ENCODE measurements at regions not wholly inside any gene's neighbourhood (a gene's known extent, or its start where the extent isn't known, plus 50 kb on each side); places are given as distances from the start of the nearest gene placed in this dataset.

DNA sequence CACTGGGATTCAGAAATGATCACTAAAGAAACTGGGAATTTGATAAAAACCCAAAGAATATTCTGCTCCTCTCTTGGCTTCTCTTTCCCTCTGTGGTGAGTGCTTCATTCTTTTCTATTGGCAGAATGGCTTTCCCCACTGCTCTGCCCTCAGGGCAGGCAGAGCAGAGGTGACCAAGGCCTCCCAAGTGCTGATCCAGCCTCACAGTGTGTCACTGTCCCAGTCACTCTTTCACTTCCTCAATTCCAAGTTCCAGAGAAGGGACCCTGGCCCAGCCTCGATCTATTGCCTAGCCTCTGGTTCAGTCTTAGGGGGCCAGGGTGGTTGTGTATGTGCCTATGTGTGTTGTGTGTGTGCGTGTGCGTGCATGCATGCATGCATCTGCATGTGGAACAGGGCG is 180.6 kb upstream of the TMTC4 start:
- no peak for DNase-seq (ENCODE audit: low read depth)

DNA sequence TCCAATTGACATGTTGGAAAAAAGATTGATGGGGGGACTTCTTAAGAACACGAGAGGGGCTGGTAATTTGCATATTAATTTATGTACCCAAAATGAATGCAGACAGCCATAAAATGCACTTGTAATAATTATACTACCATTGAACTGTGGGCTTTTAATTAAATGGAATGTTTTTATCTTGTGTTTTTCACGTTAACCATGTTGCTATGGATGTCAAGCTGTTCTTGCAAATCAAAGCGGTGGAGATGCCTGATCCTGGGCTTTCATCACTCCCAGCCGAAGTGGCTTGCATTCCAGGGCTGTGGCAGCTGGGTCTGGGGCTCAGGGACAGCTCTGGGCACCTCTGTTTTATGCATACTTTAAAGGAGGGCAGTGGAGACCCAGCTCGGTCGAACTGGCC is 179.4 kb upstream of the TMTC4 start:
- DNase-seq (ENCODE audit: low read depth), result no peak

DNA sequence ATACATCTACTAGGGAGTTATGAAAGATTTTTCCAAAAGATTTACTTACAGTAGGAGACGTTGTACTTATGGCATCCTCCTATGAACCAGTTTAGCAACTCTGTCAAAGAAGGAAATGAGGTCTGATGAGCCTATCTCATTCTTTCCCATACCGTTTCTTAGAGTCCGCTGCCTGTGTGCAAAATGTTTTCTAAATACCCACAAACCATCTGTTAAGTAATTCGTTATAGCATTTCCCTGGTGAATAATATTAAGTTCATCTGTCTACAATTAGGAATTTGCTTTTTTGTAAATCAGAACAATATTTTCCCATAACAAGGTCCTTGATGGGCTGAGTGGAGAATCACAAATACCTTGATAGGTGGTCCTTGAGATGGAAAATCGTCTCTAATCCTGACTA is 178.8 kb upstream of the TMTC4 start:
- DNase-seq (ENCODE audit: low read depth), result no peak

DNA sequence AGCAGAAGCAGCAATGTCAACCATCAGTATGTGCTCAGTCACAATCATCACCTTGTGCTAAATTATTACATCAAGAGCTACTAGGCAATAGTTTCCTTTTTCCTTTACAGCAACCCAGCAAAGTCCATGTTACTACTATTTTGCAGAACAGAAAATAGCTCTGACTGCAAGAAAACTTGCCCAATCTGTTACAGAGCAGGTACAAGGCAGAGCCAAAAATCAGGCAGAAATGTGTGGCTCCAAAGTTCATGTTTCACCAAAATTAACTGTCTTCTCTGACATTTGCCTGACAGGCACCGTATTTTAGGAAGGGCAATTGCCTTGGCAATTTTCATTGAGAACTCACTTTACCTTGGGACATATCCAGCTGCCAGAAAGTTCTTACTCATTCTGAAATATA is 177.6 kb upstream of the TMTC4 start:
- no peak for DNase-seq (ENCODE audit: low read depth)

DNA sequence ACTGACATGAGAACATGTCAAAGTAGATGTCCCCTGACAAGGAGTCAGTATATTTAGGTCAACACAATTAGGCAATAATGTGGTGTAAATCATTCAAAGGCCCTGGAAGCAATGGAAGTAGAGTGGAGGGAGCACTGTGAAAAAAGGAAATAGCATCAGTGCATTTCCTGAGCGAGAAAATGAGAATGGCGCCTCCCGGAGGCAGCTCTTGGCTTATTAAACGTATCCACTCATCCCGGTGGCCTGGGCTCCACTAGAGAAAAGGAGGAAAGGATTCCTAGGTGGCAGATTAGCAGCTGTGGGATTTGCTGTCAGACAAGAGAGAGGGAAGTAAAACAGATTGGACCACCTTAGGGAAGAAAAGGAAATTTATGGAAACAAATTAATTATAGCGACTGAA is 173.7 kb upstream of the TMTC4 start:
- no peak for DNase-seq (ENCODE audit: low read depth)

DNA sequence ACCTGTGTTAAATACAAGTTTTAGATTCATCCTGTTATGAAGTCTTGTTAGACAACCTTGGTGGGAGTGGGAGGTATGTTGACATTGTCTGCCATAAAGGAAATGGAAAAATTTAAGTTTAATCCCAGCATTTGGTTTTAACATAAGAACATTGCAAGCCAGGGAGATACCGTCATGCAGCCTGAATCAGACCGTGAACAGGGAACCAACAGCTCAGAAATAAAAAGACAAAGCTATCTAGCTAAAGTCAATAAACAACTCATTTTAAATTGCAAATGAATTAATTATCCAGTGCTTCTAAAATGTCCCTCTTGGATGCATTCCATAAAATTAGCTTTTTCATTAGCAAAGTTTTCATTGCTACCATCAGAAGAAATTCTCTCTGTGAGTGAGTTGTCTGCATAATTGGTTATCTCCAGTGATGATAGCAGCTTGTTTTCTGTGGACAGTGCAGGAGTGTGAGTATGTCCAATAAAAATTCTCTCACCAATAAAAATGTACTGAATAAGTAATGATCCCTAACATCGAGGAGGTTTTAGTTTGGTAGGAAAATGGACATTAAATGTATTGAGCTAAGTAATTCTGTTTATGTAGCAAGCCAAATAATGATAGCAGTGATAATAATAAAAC is 170.6 kb upstream of the TMTC4 start:
- DNase-seq (ENCODE audit: low read depth), result no peak

DNA sequence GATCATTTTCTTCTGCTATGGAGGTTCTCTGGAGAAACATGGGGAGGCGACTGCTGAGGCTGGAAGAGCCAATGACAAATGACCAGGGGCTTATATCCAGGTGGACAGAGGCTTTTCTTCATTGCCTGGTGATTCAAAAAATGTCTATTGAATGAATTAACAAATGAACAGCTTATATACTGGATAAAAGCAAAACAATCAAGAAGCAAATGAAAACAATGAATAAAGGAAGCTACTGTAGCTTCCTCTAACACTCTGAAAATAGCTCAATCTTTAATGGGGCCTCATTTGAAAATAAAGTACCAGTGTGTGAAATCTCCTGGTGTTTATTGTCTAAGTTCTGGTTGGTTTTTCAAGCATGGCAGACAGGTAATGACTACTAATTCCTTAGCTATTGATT is 167.5 kb upstream of the TMTC4 start:
- no peak for DNase-seq (ENCODE audit: low read depth)

DNA sequence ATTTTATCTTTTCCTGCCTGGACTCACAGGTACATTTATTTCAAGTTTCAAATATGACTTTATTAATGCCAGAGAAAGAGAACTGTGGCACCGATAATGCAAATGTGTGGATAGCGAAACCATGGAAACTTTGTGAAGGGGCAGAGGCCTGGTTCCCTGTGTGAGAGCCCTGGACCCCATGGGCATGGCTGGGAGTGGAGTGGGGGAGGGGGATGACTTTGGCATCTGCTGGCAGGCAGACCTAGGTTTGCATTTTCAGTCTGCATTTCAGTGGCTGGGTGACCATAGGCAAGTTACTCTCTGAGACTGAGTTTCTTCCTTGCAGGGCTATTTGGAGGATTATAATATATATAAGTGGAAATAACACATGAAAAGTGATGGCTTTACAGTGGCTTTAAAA is 163.8 kb upstream of the TMTC4 start:
- no peak for DNase-seq (ENCODE audit: low read depth)

DNA sequence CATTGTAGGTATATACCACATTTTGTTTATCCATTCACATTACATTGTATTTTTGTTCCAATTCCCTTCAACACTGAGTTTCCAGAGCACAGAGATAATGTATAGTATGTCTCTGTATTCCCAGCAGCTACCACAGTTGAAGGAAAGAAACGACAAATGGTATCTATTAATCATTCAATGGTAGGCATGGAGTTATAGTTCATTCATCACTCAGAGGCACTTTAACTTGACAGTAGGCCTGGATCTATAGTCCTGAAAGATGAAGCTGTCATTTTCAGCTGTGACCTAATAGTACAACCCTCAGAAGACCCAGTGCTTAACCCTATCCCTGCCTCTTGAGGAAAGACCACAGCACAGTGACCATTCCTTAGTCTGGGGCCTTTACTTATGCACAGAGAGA is 163.0 kb upstream of the TMTC4 start:
- no peak for DNase-seq (ENCODE audit: low read depth)

DNA sequence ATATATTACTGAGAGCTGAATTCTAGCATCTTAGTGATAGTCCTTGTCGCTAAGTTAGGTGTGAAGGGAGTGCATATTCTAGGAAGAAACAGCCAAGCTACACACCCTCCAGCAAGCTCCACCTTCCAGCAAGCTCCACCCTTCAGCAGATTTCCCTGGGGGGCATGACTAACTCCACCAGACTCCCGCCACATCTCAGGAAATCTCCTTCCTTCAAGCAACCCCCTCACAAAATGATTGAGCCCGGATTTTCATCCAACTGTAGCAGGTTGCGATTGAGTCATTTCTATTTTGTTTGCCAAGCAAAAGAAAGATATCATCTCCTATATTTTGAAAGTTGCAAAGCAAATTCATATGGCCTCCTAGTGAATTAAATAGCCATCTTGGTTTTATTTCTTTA is 162.1 kb upstream of the TMTC4 start:
- DNase-seq (ENCODE audit: low read depth), result no peak

DNA sequence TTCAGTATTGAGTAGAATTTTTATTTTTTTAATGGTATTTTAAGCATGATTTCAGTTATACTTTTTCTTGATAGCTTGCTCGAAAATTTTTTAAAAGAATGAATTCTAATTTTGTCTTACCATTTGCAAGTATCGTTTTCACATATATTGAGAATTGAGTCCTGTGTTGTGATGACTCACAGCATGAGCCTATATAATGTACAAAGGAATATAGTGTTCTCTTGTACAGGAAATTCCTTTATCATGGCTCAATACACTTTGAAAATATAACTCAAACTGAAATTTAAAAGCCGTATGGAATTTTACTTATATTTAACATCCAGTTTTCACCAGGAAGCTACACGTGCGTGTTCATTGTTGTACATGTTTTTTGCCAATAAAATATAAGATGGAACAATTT is 161.1 kb upstream of the TMTC4 start:
- no peak for DNase-seq (ENCODE audit: low read depth)

DNA sequence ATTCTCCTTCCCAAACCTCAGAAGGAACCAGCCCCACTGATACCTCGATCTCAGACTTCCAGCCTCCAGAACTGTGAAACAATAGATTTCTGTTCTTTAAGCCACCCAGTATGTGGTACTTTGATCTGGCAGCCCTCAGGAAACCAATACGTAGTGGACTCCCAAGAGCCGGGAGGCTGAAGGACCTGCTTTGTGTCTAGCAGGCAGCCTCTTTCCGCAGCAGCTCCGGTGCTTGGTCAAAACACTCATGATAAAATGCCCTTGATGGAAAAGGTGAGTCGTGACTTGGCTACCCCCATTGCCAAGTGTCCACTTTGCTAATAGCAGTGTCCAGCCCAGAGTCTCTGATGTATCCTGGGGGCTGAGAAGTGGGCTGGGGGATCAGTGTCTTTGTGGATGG is 158.8 kb upstream of the TMTC4 start:
- no peak for DNase-seq (ENCODE audit: low read depth)

DNA sequence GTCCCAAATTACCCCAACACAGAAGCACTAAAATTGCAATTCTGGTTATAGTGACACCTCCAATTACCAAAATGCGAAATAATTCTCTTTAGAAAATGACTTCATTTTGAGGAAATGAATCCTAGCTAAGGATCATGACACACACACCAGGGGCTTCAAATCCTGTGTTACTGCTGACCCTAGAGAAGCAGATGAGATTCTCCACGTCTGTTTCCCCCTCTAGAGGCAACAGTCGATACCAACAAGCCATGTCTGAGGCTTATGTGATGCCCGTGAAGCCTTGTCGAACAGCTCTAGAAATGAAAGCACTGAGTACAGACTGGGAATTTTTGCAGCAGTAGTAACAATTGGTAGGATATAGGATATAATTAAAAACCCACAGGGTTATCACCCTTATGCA is 153.6 kb upstream of the TMTC4 start:
- DNase-seq (ENCODE audit: low read depth), result no peak

DNA sequence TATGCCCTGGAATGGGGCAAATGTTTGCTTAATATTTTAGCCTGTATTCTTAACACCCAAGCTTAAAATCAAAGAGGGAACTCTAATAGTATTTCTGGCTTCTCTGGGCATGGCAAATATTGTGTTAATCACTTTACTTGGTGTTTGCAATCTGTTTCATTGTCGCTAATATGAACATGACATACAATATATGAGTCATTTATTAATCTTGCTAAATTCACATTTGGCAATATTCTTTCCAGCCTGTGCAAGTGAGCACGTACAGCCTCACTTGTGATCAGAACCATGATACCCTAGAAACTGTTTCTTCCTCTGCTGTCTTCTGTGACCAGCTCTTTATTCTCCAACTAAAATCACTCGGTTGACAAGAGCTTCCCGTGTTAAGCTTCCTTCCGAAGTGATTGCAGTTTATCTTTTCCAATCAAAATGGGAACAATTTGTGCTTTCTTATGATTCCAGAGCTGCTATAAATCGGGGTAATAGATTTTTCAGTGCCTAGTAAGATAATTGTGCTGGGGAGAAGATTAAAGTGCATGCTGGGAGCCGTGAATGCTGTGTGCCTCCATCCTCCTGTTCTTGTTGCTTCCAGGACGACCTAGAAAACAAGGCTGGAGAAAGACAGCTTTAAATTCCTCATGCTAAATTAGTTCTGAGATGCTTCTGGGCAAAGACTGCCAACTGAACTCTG is 153.0 kb upstream of the TMTC4 start:
- DNase-seq (ENCODE audit: low read depth), result no peak

DNA sequence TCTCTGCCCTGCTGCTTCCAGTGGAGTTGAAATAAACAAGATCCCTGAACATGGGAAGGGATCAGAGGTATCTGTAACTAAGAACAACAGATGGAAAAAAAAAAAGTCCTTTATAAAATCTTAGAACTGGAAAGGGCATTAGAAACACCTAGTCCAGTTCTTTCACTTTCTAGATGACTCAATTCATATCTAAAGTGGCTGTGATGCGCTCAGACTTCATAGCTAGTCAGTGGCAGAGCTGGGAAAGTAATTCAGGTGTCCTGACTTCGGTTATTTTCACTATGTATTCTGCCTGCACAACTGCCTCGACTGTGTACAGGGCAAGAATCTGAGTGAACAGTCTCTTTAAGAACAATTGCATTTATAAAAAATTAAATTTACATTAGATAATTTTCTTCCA is 151.8 kb upstream of the TMTC4 start:
- DNase-seq (ENCODE audit: low read depth), result no peak

DNA sequence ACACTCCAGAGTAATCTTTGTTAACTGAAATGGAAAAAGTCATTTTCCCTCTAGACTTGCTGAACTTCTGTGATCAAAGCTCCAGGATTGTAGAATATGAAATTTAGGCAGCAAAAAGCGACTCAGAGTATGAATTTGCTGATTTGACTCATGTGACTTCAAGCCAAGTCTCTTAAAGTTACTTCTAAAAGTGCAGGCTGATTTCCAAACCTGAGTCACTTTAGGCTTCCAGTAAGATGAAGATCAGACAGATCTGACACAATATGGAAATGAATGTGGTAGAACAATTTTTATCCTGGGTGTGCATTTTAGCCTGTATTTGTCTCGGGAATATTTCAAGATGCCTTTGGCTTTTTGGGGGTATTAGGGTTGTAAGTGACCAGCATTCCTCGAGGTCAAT is 151.0 kb upstream of the TMTC4 start:
- DNase-seq (ENCODE audit: low read depth), result peak; percentile 2

DNA sequence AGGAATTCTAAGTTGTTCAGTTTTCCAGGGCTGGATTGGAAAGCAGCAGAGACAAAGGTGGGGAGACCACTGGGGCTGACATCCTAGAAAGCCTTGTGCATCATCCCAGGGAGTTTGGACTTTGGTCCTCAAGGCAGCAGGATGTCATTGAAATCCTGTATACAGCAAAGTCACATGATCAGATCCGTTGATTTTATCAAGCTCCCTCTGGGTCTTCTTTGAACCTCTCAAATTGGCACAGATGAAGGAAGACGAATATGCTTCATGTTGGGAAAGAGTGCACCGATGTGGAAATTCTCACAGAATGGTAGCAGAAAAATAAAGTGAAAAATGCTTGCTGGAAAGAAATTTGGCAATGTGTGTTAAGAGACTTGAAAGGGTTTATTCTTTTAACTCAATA is 149.8 kb upstream of the TMTC4 start:
- DNase-seq (ENCODE audit: low read depth), result no peak

DNA sequence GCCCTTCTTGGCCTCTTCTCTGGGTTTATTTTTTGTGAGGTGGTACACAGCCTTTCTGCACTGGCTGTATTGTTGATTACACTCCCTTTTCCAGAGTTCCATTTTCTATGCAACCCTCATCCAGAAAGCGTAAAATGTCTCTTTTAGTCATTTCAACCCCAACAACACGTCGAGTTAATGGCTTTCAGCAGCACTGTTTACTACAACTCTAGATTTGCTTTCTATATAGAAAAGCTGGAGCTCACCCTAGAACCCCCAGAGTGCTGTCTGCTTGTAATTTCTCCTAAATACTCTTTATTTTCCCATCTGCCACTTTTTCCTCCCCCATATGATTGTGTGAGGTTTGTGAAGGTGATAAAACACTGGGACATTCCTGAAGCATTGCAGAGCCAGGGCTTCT is 148.9 kb upstream of the TMTC4 start:
- no peak for DNase-seq (ENCODE audit: low read depth)

DNA sequence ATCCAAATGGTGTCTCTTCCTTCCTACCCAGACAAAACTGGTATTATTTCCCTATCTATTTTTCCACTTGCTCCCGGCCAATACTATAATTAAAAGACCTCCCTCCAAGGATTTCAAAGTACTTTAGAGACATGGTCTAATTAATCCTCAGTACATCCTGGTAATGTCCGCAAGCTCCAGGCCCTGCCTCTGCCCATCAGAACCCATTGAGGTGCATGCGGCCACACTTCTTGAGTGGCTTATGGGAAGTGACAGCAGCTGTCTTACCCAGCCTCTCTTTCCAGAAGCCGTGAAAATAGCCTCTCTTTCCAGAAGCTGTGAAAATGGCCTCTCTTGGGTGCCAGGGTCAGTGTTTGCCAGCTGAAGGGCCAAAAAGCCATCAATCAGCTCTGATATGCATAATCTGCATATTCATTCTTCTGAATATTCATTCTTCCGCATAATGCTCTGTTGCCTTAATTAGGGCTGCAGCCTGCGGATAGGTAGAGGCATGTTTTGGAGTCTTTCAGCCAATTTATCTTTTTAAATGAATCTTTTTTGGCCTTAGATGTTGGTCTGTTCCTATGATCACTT is 148.4 kb upstream of the TMTC4 start:
- no peak for DNase-seq (ENCODE audit: low read depth)

DNA sequence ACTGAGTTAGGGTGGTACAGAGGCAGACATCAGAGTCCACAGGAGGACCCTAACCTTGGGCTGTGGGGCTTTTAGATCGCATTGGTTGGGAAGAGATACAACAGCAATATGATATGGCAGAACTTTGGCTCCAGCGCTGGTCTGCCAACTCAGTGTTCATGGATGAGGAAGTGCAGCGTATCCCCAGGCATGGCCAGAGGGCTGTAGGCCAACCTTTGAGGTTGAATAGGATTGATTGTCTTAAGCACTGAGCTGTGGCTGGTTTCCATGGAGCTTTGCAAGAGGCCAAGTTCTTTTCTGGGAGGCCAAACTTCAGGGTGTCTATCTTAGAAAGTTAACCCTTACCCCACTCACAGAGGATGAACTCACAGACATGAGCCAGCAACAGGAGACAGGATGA is 144.1 kb upstream of the TMTC4 start:
- no peak for DNase-seq (ENCODE audit: low read depth)

DNA sequence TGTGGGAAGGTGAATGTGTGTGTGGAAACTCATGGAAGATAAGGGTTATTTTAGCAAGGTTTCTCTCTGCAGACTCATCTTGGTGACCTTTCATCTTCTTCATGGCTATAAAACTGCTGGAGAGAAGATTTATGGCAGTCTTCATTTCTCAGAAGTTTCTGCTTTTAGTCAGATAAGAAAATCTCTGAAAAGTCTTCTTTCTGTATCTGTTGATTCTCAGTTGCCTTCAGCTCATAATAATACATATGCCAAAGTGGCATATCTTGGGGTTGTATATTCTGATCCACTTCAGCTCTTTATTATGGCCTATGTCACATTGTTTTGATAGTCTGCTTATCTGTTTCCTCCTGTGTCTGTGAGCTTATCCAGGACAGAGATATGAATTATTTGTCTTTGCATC is 143.3 kb upstream of the TMTC4 start:
- DNase-seq (ENCODE audit: low read depth), result no peak

DNA sequence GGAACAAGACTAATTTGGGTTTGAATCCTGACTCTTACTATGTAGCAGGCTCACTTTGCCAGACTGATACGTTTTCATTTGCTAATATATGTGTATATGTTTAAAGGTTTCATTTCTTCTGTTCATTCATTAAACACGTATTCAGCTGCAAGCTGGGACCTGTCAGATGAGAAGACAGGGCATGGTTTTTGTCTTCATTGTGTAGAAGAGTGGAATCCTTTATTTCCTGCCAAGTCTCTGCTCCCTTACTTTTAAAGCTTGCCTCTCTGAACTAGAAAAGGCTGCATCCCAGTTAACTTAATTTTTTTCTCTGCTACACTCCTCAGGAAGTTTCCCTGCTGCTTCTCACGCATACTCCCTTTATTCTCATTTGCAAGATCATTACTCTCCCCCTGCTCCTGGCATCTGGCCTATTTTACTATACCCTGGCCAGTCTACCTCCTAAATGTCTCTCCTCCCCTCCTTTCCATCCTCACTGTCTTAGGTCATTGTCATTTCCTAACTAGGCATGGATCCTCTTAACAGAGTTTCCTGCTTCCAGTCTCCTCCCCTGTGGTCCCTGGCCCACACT is 141.0 kb upstream of the TMTC4 start:
- DNase-seq (ENCODE audit: low read depth), result no peak

DNA sequence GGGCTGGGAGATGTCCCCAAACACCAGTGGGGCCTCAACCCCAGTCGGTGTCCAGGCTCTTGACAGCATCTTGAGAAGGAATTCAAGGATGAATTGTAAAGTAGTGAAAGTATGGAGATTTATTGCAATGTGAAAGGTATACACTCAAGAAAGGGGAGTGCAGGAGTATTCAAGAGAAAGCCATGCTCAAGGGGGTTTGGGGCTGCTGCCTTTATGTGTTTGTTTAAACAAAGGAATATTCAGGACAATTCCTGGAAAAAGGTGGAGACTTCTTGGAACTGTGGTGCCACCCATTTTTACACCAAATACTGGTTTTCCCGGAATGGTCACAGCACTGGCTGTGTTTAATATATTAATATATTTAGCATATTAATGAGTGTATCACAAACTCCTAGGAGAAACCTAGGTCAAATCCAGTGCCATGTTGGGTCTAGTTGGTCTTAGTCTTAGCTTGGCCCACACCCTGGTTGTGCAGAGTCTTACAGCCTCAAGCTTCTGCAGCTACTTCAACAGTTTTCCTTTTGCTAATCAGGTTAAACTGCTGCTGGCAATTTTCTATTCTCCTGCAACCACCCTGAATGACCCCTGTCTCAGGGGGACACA is 138.5 kb upstream of the TMTC4 start:
- DNase-seq (ENCODE audit: low read depth), result no peak
